ENCODE measurements at regions not wholly inside any gene's neighbourhood (a gene's known extent, or its start where the extent isn't known, plus 50 kb on each side); places are given as distances from the start of the nearest gene placed in this dataset.

DNA sequence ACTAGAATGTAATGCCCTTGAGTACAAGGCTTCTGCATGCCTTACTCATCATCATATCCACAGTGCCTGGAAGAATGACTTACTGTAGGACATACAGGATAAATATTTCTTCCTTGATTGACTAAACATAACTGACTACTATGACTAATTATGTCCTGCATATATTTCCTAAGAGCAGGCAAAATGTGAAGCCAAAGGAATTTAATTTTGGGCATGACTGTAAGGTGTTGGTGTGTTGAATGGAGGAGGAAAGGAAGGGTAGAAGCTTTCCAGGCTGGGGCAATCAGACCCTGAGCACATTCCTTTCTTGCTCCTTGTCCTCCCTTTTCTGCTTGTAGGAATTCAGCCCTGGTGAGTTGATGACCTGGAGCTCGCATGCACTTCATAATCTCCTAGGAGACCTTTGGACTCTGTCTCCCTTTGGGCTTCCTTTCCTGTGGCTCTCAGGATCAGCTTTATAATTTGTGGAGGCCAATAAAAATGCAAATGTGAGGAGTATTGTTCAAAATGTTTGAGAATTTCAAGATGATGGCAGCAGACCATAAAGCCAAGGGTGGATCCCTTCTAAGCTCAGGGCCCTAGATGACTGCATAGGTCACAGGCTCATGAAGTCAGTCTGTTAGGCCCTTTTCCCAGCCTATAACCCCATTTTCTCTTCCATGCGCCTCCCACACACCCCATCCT lies 174.0 kb downstream of the HMHB1 start:
- Histone ChIP-seq H3K4me3 (ENCODE audit: insufficient read length, low read depth) (no peak overlapping the region), H3K9ac (ENCODE audit: insufficient read length, low read depth) (no peak overlapping the region), H3K27me3 (ENCODE audit: insufficient read depth, insufficient read length) (no peaks in the 10 kb centered on the region), H3K4me1 (ENCODE audit: insufficient read depth, insufficient read length) (no peaks in the 10 kb centered on the region), H3K9me3 (ENCODE audit: insufficient read depth, low read length) (no peaks in the 10 kb centered on the region), H3K36me3 (ENCODE audit: insufficient read depth, insufficient read length, low read length) (no peaks in the 10 kb centered on the region)
- DNase-seq (ENCODE audit: low read depth, low spot score), result no peak
- no peak for TF ChIP-seq ZNF274 (IDR thresholded peaks at IDR 0.05; ENCODE audit: low read depth, low read length)
- no peak for TF ChIP-seq SUZ12 (IDR thresholded peaks at IDR 0.05; ENCODE audit: extremely low read depth, insufficient read depth, insufficient read length)
- TF ChIP-seq YY1 (IDR thresholded peaks at IDR 0.05; ENCODE audit: insufficient read depth, insufficient read length), result no peak

DNA sequence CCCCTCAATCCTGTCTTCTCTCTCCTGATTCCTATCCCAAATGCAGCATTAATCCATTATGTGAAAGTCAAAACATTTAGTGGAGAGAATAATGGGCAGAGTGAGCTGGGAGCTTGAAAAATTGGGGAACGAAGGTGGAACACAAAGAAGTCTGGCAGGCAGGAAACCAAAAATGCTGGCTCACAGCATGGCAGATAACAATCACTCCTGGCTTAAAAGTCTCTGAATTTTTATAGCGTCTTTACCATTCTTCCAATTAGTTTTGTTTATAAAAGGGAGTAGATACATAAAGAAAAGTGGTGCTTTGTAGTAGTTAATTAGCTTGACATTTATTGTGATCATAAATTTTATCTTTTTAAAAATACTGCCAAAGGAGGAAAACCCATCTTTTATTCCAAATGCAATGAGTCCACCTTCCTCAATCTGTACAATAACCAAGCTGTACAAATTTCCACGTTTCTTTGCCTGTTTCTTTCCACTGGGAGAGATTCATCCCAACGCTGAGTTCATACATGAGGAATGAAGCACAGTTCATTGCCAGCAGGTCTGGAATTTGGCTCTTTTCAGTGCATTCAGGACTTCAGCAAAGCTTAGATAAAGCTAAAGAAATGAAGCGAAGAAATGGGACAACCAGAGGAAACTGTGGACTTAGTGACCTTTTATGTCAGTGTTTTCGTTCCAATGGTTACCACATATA lies 174.7 kb downstream of the HMHB1 start:
- Histone ChIP-seq H3K9me3 (ENCODE audit: insufficient read depth, low read length) (no peaks in the 10 kb centered on the region), H3K9ac (ENCODE audit: insufficient read length, low read depth) (no peak overlapping the region), H3K4me1 (ENCODE audit: insufficient read depth, insufficient read length) (no peaks in the 10 kb centered on the region), H3K36me3 (ENCODE audit: insufficient read depth, insufficient read length, low read length) (no peaks in the 10 kb centered on the region), H3K4me3 (ENCODE audit: insufficient read length, low read depth) (no peak overlapping the region), H3K27me3 (ENCODE audit: insufficient read depth, insufficient read length) (no peaks in the 10 kb centered on the region)
- TF ChIP-seq ZNF274 (IDR thresholded peaks at IDR 0.05; ENCODE audit: low read depth, low read length), result no peak
- no peak for TF ChIP-seq YY1 (IDR thresholded peaks at IDR 0.05; ENCODE audit: insufficient read depth, insufficient read length)
- TF ChIP-seq SUZ12 (IDR thresholded peaks at IDR 0.05; ENCODE audit: extremely low read depth, insufficient read depth, insufficient read length), result no peak
- no peak for DNase-seq (ENCODE audit: low read depth, low spot score)

DNA sequence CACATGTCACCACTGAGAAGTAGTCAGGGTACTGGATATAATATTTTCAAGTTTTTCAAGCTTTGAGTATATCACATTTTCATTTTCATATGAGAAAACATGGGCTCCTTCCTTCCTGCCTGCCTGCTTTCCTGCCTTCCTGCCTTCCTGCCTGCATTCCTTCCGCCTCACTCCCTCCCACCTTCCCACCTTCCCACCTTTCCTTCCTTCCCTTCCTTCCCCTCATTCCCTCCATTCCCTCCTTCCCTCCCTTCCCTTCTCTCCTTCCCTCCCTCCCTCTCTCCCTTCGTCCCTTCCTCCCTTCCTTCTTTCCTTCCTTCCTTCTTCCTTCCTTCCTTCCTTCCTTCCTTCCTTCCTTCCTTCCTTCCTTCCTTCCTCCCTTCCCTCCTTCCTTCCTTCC lies 175.3 kb downstream of the HMHB1 start:
- no peak overlapping the region for H3K9ac ChIP-seq (ENCODE audit: insufficient read length, low read depth)
- H3K9me3 ChIP-seq (ENCODE audit: insufficient read depth, low read length), result no peaks in the 10 kb centered on the region
- no peak for DNase-seq (ENCODE audit: low read depth, low spot score)
- no peaks in the 10 kb centered on the region for H3K4me1 ChIP-seq (ENCODE audit: insufficient read depth, insufficient read length)
- H3K27me3 ChIP-seq (ENCODE audit: insufficient read depth, insufficient read length), result no peaks in the 10 kb centered on the region
- no peaks in the 10 kb centered on the region for H3K36me3 ChIP-seq (ENCODE audit: insufficient read depth, insufficient read length, low read length)
- no peak overlapping the region for H3K4me3 ChIP-seq (ENCODE audit: insufficient read length, low read depth)
- TF ChIP-seq SUZ12 (IDR thresholded peaks at IDR 0.05; ENCODE audit: extremely low read depth, insufficient read depth, insufficient read length), result no peak
- no peak for TF ChIP-seq ZNF274 (IDR thresholded peaks at IDR 0.05; ENCODE audit: low read depth, low read length)
- no peak for TF ChIP-seq YY1 (IDR thresholded peaks at IDR 0.05; ENCODE audit: insufficient read depth, insufficient read length)

DNA sequence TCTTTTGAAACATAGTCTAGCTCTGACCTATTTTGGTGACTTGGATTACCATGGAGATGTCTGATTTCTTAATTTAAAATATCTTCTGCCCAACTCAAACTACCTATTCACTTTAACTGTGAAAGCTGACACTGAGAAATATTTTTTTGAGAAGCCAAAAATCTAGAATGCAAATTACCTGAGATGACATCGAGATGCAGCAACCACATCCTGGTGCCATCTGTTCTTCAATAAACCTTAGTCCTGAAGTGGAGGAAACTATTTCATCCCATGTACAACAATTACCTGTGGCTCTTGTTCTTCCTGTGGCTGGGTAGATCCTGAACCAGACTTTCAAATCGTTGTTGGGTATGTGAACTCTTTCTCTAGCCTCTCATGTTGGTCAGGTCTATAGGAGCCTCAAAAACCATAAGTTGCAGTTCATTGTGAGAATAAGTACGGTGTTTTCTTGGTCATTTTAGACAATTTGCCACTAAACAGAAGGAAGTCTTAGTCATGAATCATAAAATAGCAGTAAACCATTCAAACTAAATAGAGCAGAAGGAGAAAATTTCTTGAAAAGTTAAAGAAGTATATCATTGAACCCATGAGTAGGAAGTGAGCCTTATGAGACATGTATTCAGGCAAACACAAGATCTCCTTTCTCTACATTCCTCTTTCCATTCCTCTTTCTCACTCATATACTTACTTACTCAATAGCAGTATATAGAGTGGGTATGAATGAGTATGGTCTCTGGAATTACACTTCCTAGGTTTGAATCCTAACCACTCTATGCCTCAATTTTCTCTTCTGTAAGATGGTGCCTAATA lies 176.0 kb downstream of the HMHB1 start:
- TF ChIP-seq ZNF274 (IDR thresholded peaks at IDR 0.05; ENCODE audit: low read depth, low read length), result no peak
- TF ChIP-seq SUZ12 (IDR thresholded peaks at IDR 0.05; ENCODE audit: extremely low read depth, insufficient read depth, insufficient read length), result no peak
- no peak for TF ChIP-seq YY1 (IDR thresholded peaks at IDR 0.05; ENCODE audit: insufficient read depth, insufficient read length)
- H3K9me3 ChIP-seq (ENCODE audit: insufficient read depth, low read length), result no peaks in the 10 kb centered on the region
- H3K36me3 ChIP-seq (ENCODE audit: insufficient read depth, insufficient read length, low read length), result no peaks in the 10 kb centered on the region
- no peaks in the 10 kb centered on the region for H3K4me1 ChIP-seq (ENCODE audit: insufficient read depth, insufficient read length)
- no peaks in the 10 kb centered on the region for H3K27me3 ChIP-seq (ENCODE audit: insufficient read depth, insufficient read length)
- no peak for DNase-seq (ENCODE audit: low read depth, low spot score)
- H3K9ac ChIP-seq (ENCODE audit: insufficient read length, low read depth), result no peak overlapping the region
- H3K4me3 ChIP-seq (ENCODE audit: insufficient read length, low read depth), result no peak overlapping the region

DNA sequence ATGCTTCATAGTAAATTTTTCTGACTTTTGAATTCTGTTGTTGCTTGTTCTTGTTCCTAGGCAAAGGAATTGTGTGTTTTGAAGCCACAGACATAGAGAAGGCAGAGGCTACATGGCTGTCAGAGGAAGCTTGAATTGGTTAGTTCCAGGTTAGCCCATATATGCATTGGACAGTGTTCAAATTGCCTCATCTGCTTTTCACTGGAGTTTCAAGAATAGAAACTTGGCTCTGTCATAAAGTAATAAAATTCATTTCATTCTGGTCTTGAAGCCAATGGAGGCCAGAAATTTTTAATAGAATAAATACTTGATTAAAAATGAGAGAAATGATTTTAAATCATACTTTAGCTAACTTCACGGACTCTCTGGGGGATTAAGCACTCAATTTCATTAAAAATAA lies 178.0 kb downstream of the YIPF5 start:
- Histone ChIP-seq H3K9me3 (ENCODE audit: insufficient read depth, low read length) (no peaks in the 10 kb centered on the region; the same call in 1 of the 2 replicates), H3K4me1 (ENCODE audit: insufficient read depth, insufficient read length) (no peaks in the 10 kb centered on the region), H3K27me3 (ENCODE audit: insufficient read depth, insufficient read length) (no peaks in the 10 kb centered on the region), H3K36me3 (ENCODE audit: insufficient read depth, insufficient read length, low read length) (no peaks in the 10 kb centered on the region), H3K4me3 (ENCODE audit: insufficient read length, low read depth) (no peak overlapping the region), H3K9ac (ENCODE audit: insufficient read length, low read depth) (no peak overlapping the region)
- TF ChIP-seq SUZ12 (IDR thresholded peaks at IDR 0.05; ENCODE audit: extremely low read depth, insufficient read depth, insufficient read length) (no peak), YY1 (IDR thresholded peaks at IDR 0.05; ENCODE audit: insufficient read depth, insufficient read length) (no peak), ZNF274 (IDR thresholded peaks at IDR 0.05; ENCODE audit: low read depth, low read length) (no peak)
- no peak for DNase-seq (ENCODE audit: low read depth, low spot score)

DNA sequence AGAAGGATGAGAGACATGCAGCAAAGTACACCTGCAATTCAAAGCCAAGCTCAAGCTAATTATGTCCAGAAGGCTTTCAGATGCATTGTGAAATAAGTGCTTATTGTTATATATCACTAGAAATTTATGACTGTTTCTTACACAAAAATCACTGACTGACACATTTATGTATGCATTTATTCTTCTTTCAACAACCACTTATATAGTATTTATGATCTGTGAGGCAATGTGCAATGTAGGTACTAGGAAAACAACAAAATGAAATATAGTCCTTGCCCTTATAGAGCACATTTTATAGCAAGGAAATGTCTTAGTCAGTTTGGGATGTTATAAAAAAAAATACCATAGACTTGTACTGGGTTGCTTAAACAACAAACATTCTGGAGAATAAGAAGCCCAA lies 167.6 kb downstream of the YIPF5 start:
- no peak for DNase-seq (ENCODE audit: low read depth, low spot score)
- Histone ChIP-seq H3K36me3 (ENCODE audit: insufficient read depth, insufficient read length, low read length) (no peaks in the 10 kb centered on the region), H3K4me3 (ENCODE audit: insufficient read length, low read depth) (no peak overlapping the region), H3K4me1 (ENCODE audit: insufficient read depth, insufficient read length) (no peaks in the 10 kb centered on the region), H3K9me3 (ENCODE audit: insufficient read depth, low read length) (no peaks in the 10 kb centered on the region), H3K27me3 (ENCODE audit: insufficient read depth, insufficient read length) (no peaks in the 10 kb centered on the region), H3K9ac (ENCODE audit: insufficient read length, low read depth) (no peak overlapping the region)
- no peak for TF ChIP-seq ZNF274 (IDR thresholded peaks at IDR 0.05; ENCODE audit: low read depth, low read length)
- TF ChIP-seq SUZ12 (IDR thresholded peaks at IDR 0.05; ENCODE audit: extremely low read depth, insufficient read depth, insufficient read length), result no peak
- no peak for TF ChIP-seq YY1 (IDR thresholded peaks at IDR 0.05; ENCODE audit: insufficient read depth, insufficient read length)

DNA sequence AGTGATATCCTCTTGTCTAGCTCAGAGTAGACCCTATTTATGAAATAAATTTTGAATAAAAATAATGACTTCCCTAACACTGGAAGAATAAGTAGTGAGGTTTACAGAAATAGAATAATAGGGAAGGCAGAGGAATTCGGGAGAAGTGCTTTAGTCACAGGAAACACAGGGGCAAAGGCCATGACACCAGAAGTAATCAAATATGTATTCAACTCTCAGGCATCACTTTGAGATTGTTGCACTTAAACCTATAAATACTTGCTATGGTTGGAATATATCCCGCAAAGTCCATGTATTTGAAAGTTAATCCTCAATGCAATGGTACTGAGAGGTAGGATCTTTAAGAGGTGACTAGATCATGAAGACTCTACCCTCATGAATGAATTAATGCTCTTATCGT lies 166.8 kb downstream of the YIPF5 start:
- Histone ChIP-seq H3K9ac (ENCODE audit: insufficient read length, low read depth) (no peak overlapping the region), H3K27me3 (ENCODE audit: insufficient read depth, insufficient read length) (no peaks in the 10 kb centered on the region), H3K4me1 (ENCODE audit: insufficient read depth, insufficient read length) (no peaks in the 10 kb centered on the region), H3K36me3 (ENCODE audit: insufficient read depth, insufficient read length, low read length) (no peaks in the 10 kb centered on the region), H3K9me3 (ENCODE audit: insufficient read depth, low read length) (no peaks in the 10 kb centered on the region; the same call in 1 of the 2 replicates), H3K4me3 (ENCODE audit: insufficient read length, low read depth) (no peak overlapping the region)
- TF ChIP-seq SUZ12 (IDR thresholded peaks at IDR 0.05; ENCODE audit: extremely low read depth, insufficient read depth, insufficient read length) (no peak), ZNF274 (IDR thresholded peaks at IDR 0.05; ENCODE audit: low read depth, low read length) (no peak), YY1 (IDR thresholded peaks at IDR 0.05; ENCODE audit: insufficient read depth, insufficient read length) (no peak)
- no peak for DNase-seq (ENCODE audit: low read depth, low spot score)
